IMR-90 (cell line): ENCODE measurements at regions not wholly inside any gene's neighbourhood (a gene's known extent, or its start where the extent isn't known, plus 50 kb on each side); places are given as distances from the start of the nearest gene placed in this dataset.

Source experiments
- ATAC-seq: fragments of 200-7000 bp; cut with Tn5 transposase; 2 replicates; pipeline ENCODE4 v1.9.1; 2020; ENCODE audit warnings: low read depth, mild to moderate bottlenecking, moderate library complexity
- BruUV-seq: library from RNA; stranded (reverse); fragments of 400-500 nt; replicated peaks from 2 replicates; lab custom pipeline; 2021; lab: Mats Ljungman, UMichigan
- CTCF ChIA-PET: fragments of 300-600 bp; formaldehyde crosslinking; extraction: SDS; loops from one replicate; lab custom pipeline; 2021; ENCODE audit warnings: antibody characterized with exemption; lab: Yijun Ruan, JAX
- POLR2A ChIA-PET: fragments of 300-600 bp; sonication (Branson Sonifier 250); formaldehyde crosslinking; loops from one replicate; lab custom pipeline; 2022; ENCODE audit warnings: antibody characterized with exemption; ENCODE audit not compliant: unreplicated experiment; lab: Charles Lee
- DNase-seq: peaks from one replicate; pipeline ENCODE4 v3.0.0; 2013
- H2AFZ ChIP-seq: replicated peaks from 2 replicates; pipeline ENCODE3; 2013; ENCODE audit warnings: low read length, mild to moderate bottlenecking; ENCODE audit not compliant: poor library complexity
- H2AK5ac ChIP-seq: 2 replicates; pipeline ENCODE4 v1.6.1; 2013; ENCODE audit warnings: low read depth, low read length, inconsistent platforms
- H2AK9ac ChIP-seq: replicated peaks from 2 replicates; pipeline ENCODE3; 2013; ENCODE audit warnings: mild to moderate bottlenecking, low read depth, low read length, moderate library complexity; ENCODE audit not compliant: poor library complexity
- H2BK120ac ChIP-seq: 2 replicates; pipeline ENCODE4 v1.6.1; 2013; ENCODE audit warnings: low read depth, low read length, inconsistent platforms
- H2BK15ac ChIP-seq: 3 replicates; pipeline ENCODE4 v1.6.1; 2013; ENCODE audit warnings: low read depth, low read length, inconsistent platforms
- H2BK20ac ChIP-seq: 2 replicates; pipeline ENCODE4 v1.6.1; 2013; ENCODE audit warnings: low read depth, mild to moderate bottlenecking, inconsistent platforms, low read length, moderate library complexity
- H2BK5ac ChIP-seq: 2 replicates; pipeline ENCODE4 v1.6.1; 2013; ENCODE audit warnings: mild to moderate bottlenecking, low read depth, low read length, inconsistent platforms; ENCODE audit not compliant: poor library complexity, severe bottlenecking
- H3K14ac ChIP-seq: replicated peaks from 2 replicates; pipeline ENCODE4 v1.6.1; 2013; ENCODE audit warnings: low read depth, low read length, inconsistent platforms
- H3K18ac ChIP-seq: 2 replicates; pipeline ENCODE4 v1.6.1; 2013; ENCODE audit warnings: low read depth, low read length, control low read depth
- H3K23ac ChIP-seq: 2 replicates; pipeline ENCODE4 v1.6.1; 2013; ENCODE audit warnings: low read depth, low read length, inconsistent platforms
- H3K27ac ChIP-seq: 2 replicates; pipeline ENCODE4 v1.5.1; 2013; ENCODE audit warnings: mild to moderate bottlenecking, control low read depth, low read length; ENCODE audit not compliant: insufficient read depth
- H3K27me3 ChIP-seq: 2 replicates; pipeline ENCODE4 v1.6.1; 2013; ENCODE audit warnings: low read length; ENCODE audit not compliant: control insufficient read depth, insufficient read depth
- H3K36me3 ChIP-seq: 2 replicates; pipeline ENCODE4 v1.6.1; 2013; ENCODE audit warnings: low read length, mixed read lengths; ENCODE audit not compliant: control insufficient read depth, insufficient read depth
- H3K4ac ChIP-seq: 2 replicates; pipeline ENCODE4 v1.6.1; 2013; ENCODE audit warnings: low read depth, low read length, inconsistent platforms
- H3K4me1 ChIP-seq: 2 replicates; pipeline ENCODE4 v1.6.1; 2013; ENCODE audit warnings: low read length, mixed read lengths; ENCODE audit not compliant: control insufficient read depth, insufficient read depth
- H3K4me2 ChIP-seq: 2 replicates; pipeline ENCODE4 v1.6.1; 2013; ENCODE audit warnings: low read depth, mild to moderate bottlenecking, control low read depth, low read length, moderate library complexity
- H3K4me3 ChIP-seq: 2 replicates; pipeline ENCODE4 v1.5.1; 2013; ENCODE audit warnings: low read depth, mild to moderate bottlenecking, control low read depth, low read length, moderate library complexity; ENCODE audit not compliant: insufficient read depth
- H3K56ac ChIP-seq: 2 replicates; pipeline ENCODE4 v1.6.1; 2013; ENCODE audit warnings: low read length, inconsistent platforms; ENCODE audit not compliant: insufficient read depth; ENCODE audit errors: extremely low read depth
- H3K79me1 ChIP-seq, 2 experiments: 2 replicates each; pipeline ENCODE4 v1.6.1; 2013; ENCODE audit warnings: low read length in 2 of 2, inconsistent platforms in 1 of 2, low read depth in 1 of 2
- H3K9ac ChIP-seq: 2 replicates; pipeline ENCODE4 v1.6.1; 2013; ENCODE audit warnings: low read depth, low read length, control low read depth
- H3K9me1 ChIP-seq: 2 replicates; pipeline ENCODE4 v1.6.1; 2013; ENCODE audit warnings: low read length, inconsistent platforms; ENCODE audit not compliant: insufficient read depth
- H3K9me3 ChIP-seq: 2 replicates; pipeline ENCODE4 v1.6.1; 2013; ENCODE audit warnings: low read length; ENCODE audit not compliant: control insufficient read depth, insufficient read depth
- H4K20me1 ChIP-seq: 2 replicates; pipeline ENCODE4 v1.6.1; 2013; ENCODE audit warnings: low read length, inconsistent platforms; ENCODE audit not compliant: insufficient read depth
- H4K5ac ChIP-seq: 2 replicates; pipeline ENCODE4 v1.6.1; 2013; ENCODE audit warnings: mild to moderate bottlenecking, low read depth, low read length, control low read depth
- H4K8ac ChIP-seq, 2 experiments: 2 replicates each; pipeline ENCODE4 v1.6.1; 2013; ENCODE audit warnings: low read depth in 2 of 2, low read length in 2 of 2, control low read depth in 1 of 2, inconsistent platforms in 1 of 2
- H4K91ac ChIP-seq: 2 replicates; pipeline ENCODE4 v1.6.1; 2013; ENCODE audit warnings: low read depth, low read length, inconsistent platforms; ENCODE audit not compliant: insufficient read depth
- BHLHE40 ChIP-seq: fragments of 150-350 bp; IDR thresholded peaks from 2 replicates; pipeline ENCODE4 v1.6.1; 2016; ENCODE audit warnings: mild to moderate bottlenecking, low read depth, low read length
- CEBPB ChIP-seq: IDR thresholded peaks from 2 replicates; pipeline ENCODE4 v1.6.1; 2012; ENCODE audit warnings: low read depth, low read length, improper control_type of control experiment
- CHD1 ChIP-seq: IDR thresholded peaks from 2 replicates; pipeline ENCODE4 v1.6.1; 2012; ENCODE audit warnings: low read depth, low read length, improper control_type of control experiment
- CTCF ChIP-seq: conservative IDR thresholded peaks from 2 replicates; pipeline ENCODE4 v1.5.1; 2012; ENCODE audit warnings: mild to moderate bottlenecking, low read depth, low read length, improper control_type of control experiment
- ELK1 ChIP-seq: fragments of 150-350 bp; IDR thresholded peaks from 2 replicates; pipeline ENCODE4 v1.6.1; 2016; ENCODE audit warnings: low read depth, mild to moderate bottlenecking, low read length, moderate library complexity, borderline replicate concordance
- FOS ChIP-seq: fragments of 150-350 bp; IDR thresholded peaks from 2 replicates; pipeline ENCODE4 v1.6.1; 2016; ENCODE audit warnings: low read depth, low read length
- MAFK ChIP-seq: IDR thresholded peaks from 2 replicates; pipeline ENCODE4 v1.6.1; 2012; ENCODE audit warnings: low read depth, low read length, improper control_type of control experiment
- MAZ ChIP-seq: IDR thresholded peaks from 2 replicates; pipeline ENCODE4 v1.6.1; 2012; ENCODE audit warnings: low read depth, mild to moderate bottlenecking, low read length, improper control_type of control experiment, moderate library complexity, borderline replicate concordance
- MXI1 ChIP-seq: IDR thresholded peaks from 2 replicates; pipeline ENCODE4 v1.6.1; 2012; ENCODE audit warnings: low read depth, mild to moderate bottlenecking, low read length, moderate library complexity, borderline replicate concordance
- NFE2L2 ChIP-seq: fragments of 150-350 bp; IDR thresholded peaks from 2 replicates; pipeline ENCODE4 v1.6.1; 2016; ENCODE audit warnings: low read depth, mild to moderate bottlenecking, low read length
- POLR2A ChIP-seq: IDR thresholded peaks from 2 replicates; pipeline ENCODE4 v1.6.1; 2012; ENCODE audit warnings: mild to moderate bottlenecking, low read depth, low read length
- RAD21 ChIP-seq: IDR thresholded peaks from 2 replicates; pipeline ENCODE4 v1.6.1; 2012; ENCODE audit warnings: low read length, improper control_type of control experiment
- RCOR1 ChIP-seq: IDR thresholded peaks from 2 replicates; pipeline ENCODE4 v1.6.1; 2012; ENCODE audit warnings: mild to moderate bottlenecking, low read length, improper control_type of control experiment; ENCODE audit not compliant: insufficient replicate concordance
- RFX5 ChIP-seq: IDR thresholded peaks from 2 replicates; pipeline ENCODE4 v1.8.0; 2012; ENCODE audit warnings: low read depth, mild to moderate bottlenecking, low read length, moderate library complexity
- SMC3 ChIP-seq: fragments of 150-350 bp; IDR thresholded peaks from 2 replicates; pipeline ENCODE4 v1.6.1; 2016; ENCODE audit warnings: low read depth, mild to moderate bottlenecking, antibody characterized with exemption, low read length, moderate library complexity
- USF2 ChIP-seq: fragments of 150-350 bp; IDR thresholded peaks from 2 replicates; pipeline ENCODE4 v1.6.1; 2017; ENCODE audit warnings: mild to moderate bottlenecking, antibody characterized with exemption, low read length, low read depth
- WGBS, 2 experiments: methylation state at CpG; one replicate each; pipeline versions ENCODE4 v1.1.5 to v1.1.7; 2013; ENCODE audit warnings: missing lambda C conversion rate in 2 of 2; ENCODE audit not compliant: insufficient read length in 1 of 2; ENCODE audit errors: extremely low coverage in 2 of 2; 5-methylcytosine and 5-hydroxymethylcytosine counted together
- dilution Hi-C: fragments of 300-500 bp; cut with HindIII; formaldehyde crosslinking; loops from one replicate; pipeline ENCODE4 v1.14.3; 2018; ENCODE audit warnings: low sequenced_read_pairs; ENCODE audit not compliant: unreplicated experiment
- in situ Hi-C: fragments of 300-500 bp; cut with MboI; formaldehyde crosslinking; loops from 3 replicates; pipeline ENCODE4 v1.14.3; 2019; ENCODE audit warnings: low sequenced_read_pairs, inconsistent platforms, mixed read lengths
- intact Hi-C: fragments of 100-400 bp; cut with micrococcal nuclease; formaldehyde crosslinking; loops from 2 replicates; pipeline ENCODE4 v1.10.0; 2022

- H3K27ac ChIP-seq: no peak overlapping the region
- WGBS, 2 experiments: no CpG with 5 or more reads among the region's 4 CpGs
- DNase-seq: no peak
- TF ChIP-seq SMC3: no peak
- no peak for TF ChIP-seq CHD1
- no peak for TF ChIP-seq RAD21
- no peak for TF ChIP-seq CEBPB
- TF ChIP-seq RFX5: no peak
- TF ChIP-seq CTCF: no peak
- TF ChIP-seq RCOR1: no peak
- no peak for TF ChIP-seq BHLHE40
- no peak for TF ChIP-seq ELK1
- no peak for TF ChIP-seq FOS
- TF ChIP-seq MAZ: no peak
- no peak for TF ChIP-seq MXI1
- TF ChIP-seq POLR2A: no peak
- TF ChIP-seq NFE2L2: no peak
- TF ChIP-seq USF2: no peak
- TF ChIP-seq MAFK: no peak
- H3K14ac ChIP-seq: no peak overlapping the region
- POLR2A ChIA-PET: no interaction called here
- no peak overlapping the region for H3K4me2 ChIP-seq
- no peak overlapping the region for H3K4ac ChIP-seq
- H2BK15ac ChIP-seq: no peak overlapping the region
- no peak overlapping the region for H2AFZ ChIP-seq
- no peak overlapping the region for H4K91ac ChIP-seq
- H4K5ac ChIP-seq: no peak overlapping the region
- no peak for ATAC-seq
- no peak overlapping the region for H3K4me3 ChIP-seq
- H2AK5ac ChIP-seq: no peak overlapping the region
- no peaks in the 10 kb centered on the region; the same call in 1 of the 2 replicates for H3K27me3 ChIP-seq
- no peak overlapping the region for H3K18ac ChIP-seq
- H3K9me1 ChIP-seq: 0 out of 2 replicates have a peak, but pooled peaks cover 2% of the 10 kb centered on the region
- H3K79me1 ChIP-seq: no peaks in the 10 kb centered on the region
- H3K23ac ChIP-seq: no peak overlapping the region
- H2BK20ac ChIP-seq: no peak overlapping the region
- no peaks in the 10 kb centered on the region for H3K4me1 ChIP-seq
- H4K20me1 ChIP-seq: no peaks in the 10 kb centered on the region
- in situ Hi-C loops (no loop called here), dilution Hi-C loops (no loop called here), intact Hi-C loops (no loop called here)
- H2AK9ac ChIP-seq: no peak overlapping the region
- no peak overlapping the region for H3K56ac ChIP-seq
- no TSS peak for BruUV-seq
- no peak overlapping the region for H4K8ac ChIP-seq
- H3K9me3 ChIP-seq: no peaks in the 10 kb centered on the region
- no peak overlapping the region for H2BK120ac ChIP-seq
- H3K9ac ChIP-seq: no peak overlapping the region
- CTCF ChIA-PET: no interaction called here
- H2BK5ac ChIP-seq: no peak overlapping the region
- H3K36me3 ChIP-seq: no peaks in the 10 kb centered on the region
Measured at GRCh38 chr5:8399471-8399870, 530.5 kb downstream of the MTRR start.
